WTC11 (cell line): ENCODE measurements at regions not wholly inside any gene's neighbourhood (a gene's known extent, or its start where the extent isn't known, plus 50 kb on each side); places are given as distances from the start of the nearest gene placed in this dataset.

Experiments
- ATAC-seq: fragments of 200-7000 bp; cut with Tn5 transposase; 2 replicates; pipeline ENCODE4 v1.10.0; 2021; ENCODE audit warnings: mild to moderate bottlenecking, moderate library complexity
- CTCF ChIA-PET: fragments of 300-600 bp; sonication (Branson Sonifier 250); formaldehyde crosslinking; loops from one replicate; lab custom pipeline; 2021; ENCODE audit warnings: antibody characterized with exemption; lab: Charles Lee
- POLR2A ChIA-PET: fragments of 350-600 bp; sonication (Branson Sonifier 250); formaldehyde crosslinking; loops from one replicate; lab custom pipeline; 2021; ENCODE audit warnings: antibody characterized with exemption; lab: Charles Lee
- DNase-seq: peaks from one replicate; pipeline ENCODE4 v3.0.0; 2021; ENCODE audit warnings: low spot score
- H3K27ac Mint-ChIP-seq: 2 replicates; pipeline ENCODE4 v1.8.0; 2021; ENCODE audit warnings: mixed read lengths
- H3K27me3 Mint-ChIP-seq: 2 replicates; pipeline ENCODE4 v1.8.0; 2021; ENCODE audit warnings: low read depth, mild to moderate bottlenecking, moderate library complexity, mixed read lengths
- H3K36me3 Mint-ChIP-seq: 2 replicates; pipeline ENCODE4 v1.8.0; 2021; ENCODE audit warnings: mixed read lengths
- H3K4me1 Mint-ChIP-seq: 2 replicates; pipeline ENCODE4 v1.8.0; 2022; ENCODE audit warnings: mixed read lengths
- H3K4me3 Mint-ChIP-seq: 2 replicates; pipeline ENCODE4 v1.8.0; 2021; ENCODE audit warnings: mild to moderate bottlenecking, moderate library complexity, mixed read lengths
- H3K9me3 Mint-ChIP-seq: 2 replicates; pipeline ENCODE4 v1.8.0; 2021; ENCODE audit warnings: mixed read lengths
- ATF1 ChIP-seq: sonication (generic); formaldehyde crosslinking; IDR thresholded peaks from 2 replicates; pipeline ENCODE4 v1.8.1; 2023; ENCODE audit warnings: mild to moderate bottlenecking, moderate library complexity, missing genetic modification reagents
- ATF6 ChIP-seq: sonication (generic); formaldehyde crosslinking; IDR thresholded peaks from 2 replicates; pipeline ENCODE4 v1.8.1; 2023; ENCODE audit warnings: mild to moderate bottlenecking, missing genetic modification reagents
- EMX1 ChIP-seq: fragments of 250-450 bp; sonication (Bioruptor Pico); IDR thresholded peaks from 2 replicates; pipeline ENCODE4 v1.8.0; 2021; ENCODE audit warnings: mild to moderate bottlenecking
- ESRRA ChIP-seq: sonication (generic); formaldehyde crosslinking; IDR thresholded peaks from 2 replicates; pipeline ENCODE4 v1.8.1; 2022; ENCODE audit warnings: mild to moderate bottlenecking, missing genetic modification reagents, borderline replicate concordance
- FOXJ3 ChIP-seq: sonication (generic); formaldehyde crosslinking; IDR thresholded peaks from 2 replicates; pipeline ENCODE4 v1.9.0; 2021; ENCODE audit warnings: missing genetic modification reagents, mild to moderate bottlenecking, borderline replicate concordance
- GABPB1 ChIP-seq: sonication (generic); formaldehyde crosslinking; IDR thresholded peaks from 2 replicates; pipeline ENCODE4 v1.8.1; 2023; ENCODE audit warnings: mild to moderate bottlenecking, missing genetic modification reagents
- IRF2 ChIP-seq: sonication (generic); formaldehyde crosslinking; IDR thresholded peaks from 2 replicates; pipeline ENCODE4 v1.8.0; 2022; ENCODE audit warnings: low read depth, missing genetic modification reagents, borderline replicate concordance
- KAT7 ChIP-seq: sonication (generic); formaldehyde crosslinking; IDR thresholded peaks from 2 replicates; pipeline ENCODE4 v1.8.1; 2023; ENCODE audit warnings: missing genetic modification reagents, mild to moderate bottlenecking, borderline replicate concordance
- NFATC4 ChIP-seq: fragments of 250-450 bp; sonication (Bioruptor Pico); IDR thresholded peaks from 2 replicates; pipeline ENCODE4 v1.9.0; 2021; ENCODE audit warnings: mild to moderate bottlenecking
- NR3C1 ChIP-seq: sonication (generic); formaldehyde crosslinking; conservative IDR thresholded peaks from 2 replicates; pipeline ENCODE4 v1.8.1; 2023; ENCODE audit warnings: low read depth, mild to moderate bottlenecking, missing genetic modification reagents
- PREB ChIP-seq: sonication (generic); formaldehyde crosslinking; IDR thresholded peaks from 2 replicates; pipeline ENCODE4 v1.8.1; 2022; ENCODE audit warnings: mild to moderate bottlenecking, missing genetic modification reagents, moderate library complexity, borderline replicate concordance
- SMAD3 ChIP-seq: sonication (generic); formaldehyde crosslinking; IDR thresholded peaks from 2 replicates; pipeline ENCODE4 v1.8.0; 2022; ENCODE audit warnings: missing genetic modification reagents, mild to moderate bottlenecking, borderline replicate concordance
- ZBTB21 ChIP-seq: sonication (generic); formaldehyde crosslinking; IDR thresholded peaks from 2 replicates; pipeline ENCODE4 v1.8.1; 2023; ENCODE audit warnings: mild to moderate bottlenecking, missing genetic modification reagents, borderline replicate concordance
- ZNF423 ChIP-seq: fragments of 250-450 bp; sonication (Bioruptor Pico); IDR thresholded peaks from 2 replicates; pipeline ENCODE4 v2.1.2; 2022; ENCODE audit warnings: mild to moderate bottlenecking, moderate library complexity
- ZNF671 ChIP-seq: fragments of 250-450 bp; sonication (Bioruptor Pico); IDR thresholded peaks from 2 replicates; pipeline ENCODE4 v1.8.0; 2021; ENCODE audit warnings: mild to moderate bottlenecking
- ZSCAN18 ChIP-seq: fragments of 250-450 bp; sonication (Bioruptor Pico); IDR thresholded peaks from 2 replicates; pipeline ENCODE4 v2.1.2; 2022; ENCODE audit warnings: mild to moderate bottlenecking, moderate library complexity
- TF ChIP-seq, protein P1 (sequence below): sonication (generic); formaldehyde crosslinking; IDR thresholded peaks from 2 replicates; pipeline ENCODE4 v1.8.1; 2022; ENCODE audit warnings: low read depth, missing genetic modification reagents, borderline replicate concordance
- TF ChIP-seq, protein P2 (sequence below): fragments of 250-450 bp; sonication (Bioruptor Pico); IDR thresholded peaks from 2 replicates; pipeline ENCODE4 v1.9.0; 2021; ENCODE audit warnings: mild to moderate bottlenecking
- TF ChIP-seq, protein P3 (sequence below): fragments of 250-450 bp; sonication (Bioruptor Pico); IDR thresholded peaks from 2 replicates; pipeline ENCODE4 v1.9.0; 2021; ENCODE audit warnings: mild to moderate bottlenecking, borderline replicate concordance
- TF ChIP-seq, protein P4 (sequence below): sonication (generic); formaldehyde crosslinking; IDR thresholded peaks from 2 replicates; pipeline ENCODE4 v1.8.0; 2022; ENCODE audit warnings: mild to moderate bottlenecking, missing genetic modification reagents
- TF ChIP-seq, protein P5 (sequence below): fragments of 250-450 bp; sonication (Bioruptor Pico); IDR thresholded peaks from 2 replicates; pipeline ENCODE4 v1.8.0; 2021; ENCODE audit warnings: mild to moderate bottlenecking

DNA sequence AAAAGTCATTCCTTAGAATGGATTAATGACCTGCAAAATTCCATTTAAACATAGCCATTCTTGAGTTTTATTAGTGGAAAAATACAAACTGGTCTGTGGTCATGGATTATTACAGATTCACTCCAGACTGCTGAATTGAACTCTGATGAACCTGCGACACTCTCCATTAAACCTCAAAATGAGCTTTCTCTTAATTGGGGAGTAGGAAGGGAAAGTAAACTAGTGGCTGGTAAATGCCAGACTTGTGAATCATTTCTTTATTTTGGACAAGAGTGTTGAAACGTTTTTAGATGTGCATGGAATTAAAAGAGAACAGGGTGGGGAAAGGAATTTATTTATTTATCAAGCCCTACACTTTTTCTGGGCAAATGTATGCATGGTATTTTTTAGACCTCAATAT is 321.2 kb upstream of the FANCL start:
- Mint-ChIP-seq H3K4me1 (peaks cover 29% of the 10 kb centered on the region), H3K4me3 (no peak overlapping the region), H3K9me3 (no peaks in the 10 kb centered on the region), H3K36me3 (no peaks in the 10 kb centered on the region), H3K27me3 (no peaks in the 10 kb centered on the region), H3K27ac (peak overlapping the region; percentile 5; the same call in 1 of the 2 replicates)
- POLR2A ChIA-PET, result no interaction called here
- DNase-seq (no peak), ATAC-seq (no peak)
- TF ChIP-seq ZNF423 (no peak), ATF1 (CRISPR knock-in tag) (no peak), IRF2 (CRISPR knock-in tag) (no peak), NR3C1 (no peak), SMAD3 (CRISPR knock-in tag) (no peak), ZBTB21 (CRISPR knock-in tag) (no peak), FOXJ3 (CRISPR knock-in tag) (no peak), ZSCAN18 (CRISPR knock-in tag) (no peak), ZNF671 (no peak), NFATC4 (CRISPR knock-in tag) (no peak)
- TF ChIP-seq, protein P1, sequence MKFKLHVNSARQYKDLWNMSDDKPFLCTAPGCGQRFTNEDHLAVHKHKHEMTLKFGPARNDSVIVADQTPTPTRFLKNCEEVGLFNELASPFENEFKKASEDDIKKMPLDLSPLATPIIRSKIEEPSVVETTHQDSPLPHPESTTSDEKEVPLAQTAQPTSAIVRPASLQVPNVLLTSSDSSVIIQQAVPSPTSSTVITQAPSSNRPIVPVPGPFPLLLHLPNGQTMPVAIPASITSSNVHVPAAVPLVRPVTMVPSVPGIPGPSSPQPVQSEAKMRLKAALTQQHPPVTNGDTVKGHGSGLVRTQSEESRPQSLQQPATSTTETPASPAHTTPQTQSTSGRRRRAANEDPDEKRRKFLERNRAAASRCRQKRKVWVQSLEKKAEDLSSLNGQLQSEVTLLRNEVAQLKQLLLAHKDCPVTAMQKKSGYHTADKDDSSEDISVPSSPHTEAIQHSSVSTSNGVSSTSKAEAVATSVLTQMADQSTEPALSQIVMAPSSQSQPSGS (CRISPR knock-in tag), result no peak
- TF ChIP-seq, protein P2, sequence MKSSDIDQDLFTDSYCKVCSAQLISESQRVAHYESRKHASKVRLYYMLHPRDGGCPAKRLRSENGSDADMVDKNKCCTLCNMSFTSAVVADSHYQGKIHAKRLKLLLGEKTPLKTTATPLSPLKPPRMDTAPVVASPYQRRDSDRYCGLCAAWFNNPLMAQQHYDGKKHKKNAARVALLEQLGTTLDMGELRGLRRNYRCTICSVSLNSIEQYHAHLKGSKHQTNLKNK (CRISPR knock-in tag), result no peak
- TF ChIP-seq, protein P3, sequence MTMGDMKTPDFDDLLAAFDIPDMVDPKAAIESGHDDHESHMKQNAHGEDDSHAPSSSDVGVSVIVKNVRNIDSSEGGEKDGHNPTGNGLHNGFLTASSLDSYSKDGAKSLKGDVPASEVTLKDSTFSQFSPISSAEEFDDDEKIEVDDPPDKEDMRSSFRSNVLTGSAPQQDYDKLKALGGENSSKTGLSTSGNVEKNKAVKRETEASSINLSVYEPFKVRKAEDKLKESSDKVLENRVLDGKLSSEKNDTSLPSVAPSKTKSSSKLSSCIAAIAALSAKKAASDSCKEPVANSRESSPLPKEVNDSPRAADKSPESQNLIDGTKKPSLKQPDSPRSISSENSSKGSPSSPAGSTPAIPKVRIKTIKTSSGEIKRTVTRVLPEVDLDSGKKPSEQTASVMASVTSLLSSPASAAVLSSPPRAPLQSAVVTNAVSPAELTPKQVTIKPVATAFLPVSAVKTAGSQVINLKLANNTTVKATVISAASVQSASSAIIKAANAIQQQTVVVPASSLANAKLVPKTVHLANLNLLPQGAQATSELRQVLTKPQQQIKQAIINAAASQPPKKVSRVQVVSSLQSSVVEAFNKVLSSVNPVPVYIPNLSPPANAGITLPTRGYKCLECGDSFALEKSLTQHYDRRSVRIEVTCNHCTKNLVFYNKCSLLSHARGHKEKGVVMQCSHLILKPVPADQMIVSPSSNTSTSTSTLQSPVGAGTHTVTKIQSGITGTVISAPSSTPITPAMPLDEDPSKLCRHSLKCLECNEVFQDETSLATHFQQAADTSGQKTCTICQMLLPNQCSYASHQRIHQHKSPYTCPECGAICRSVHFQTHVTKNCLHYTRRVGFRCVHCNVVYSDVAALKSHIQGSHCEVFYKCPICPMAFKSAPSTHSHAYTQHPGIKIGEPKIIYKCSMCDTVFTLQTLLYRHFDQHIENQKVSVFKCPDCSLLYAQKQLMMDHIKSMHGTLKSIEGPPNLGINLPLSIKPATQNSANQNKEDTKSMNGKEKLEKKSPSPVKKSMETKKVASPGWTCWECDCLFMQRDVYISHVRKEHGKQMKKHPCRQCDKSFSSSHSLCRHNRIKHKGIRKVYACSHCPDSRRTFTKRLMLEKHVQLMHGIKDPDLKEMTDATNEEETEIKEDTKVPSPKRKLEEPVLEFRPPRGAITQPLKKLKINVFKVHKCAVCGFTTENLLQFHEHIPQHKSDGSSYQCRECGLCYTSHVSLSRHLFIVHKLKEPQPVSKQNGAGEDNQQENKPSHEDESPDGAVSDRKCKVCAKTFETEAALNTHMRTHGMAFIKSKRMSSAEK (CRISPR knock-in tag), result no peak
- TF ChIP-seq, all 79 proteins: peak for 0
- CTCF ChIA-PET, result no interaction called here

GRCh38 chr2:58560531-58560930 is 319.4 kb upstream of the FANCL start:
- Mint-ChIP-seq H3K27me3 (no peaks in the 10 kb centered on the region), H3K4me3 (no peak overlapping the region), H3K4me1 (peaks cover 32% of the 10 kb centered on the region), H3K27ac (peak overlapping the region; percentile 20; the same call in 1 of the 2 replicates), H3K36me3 (no peaks in the 10 kb centered on the region), H3K9me3 (no peaks in the 10 kb centered on the region)
- no peak for ATAC-seq
- DNase-seq, result no peak
- CTCF ChIA-PET, result interaction anchor here (1.5 kb wide), 1 partner anchor 11 kb away, joined by 3 read pairs; no protein-coding TSS in a partner anchor
- POLR2A ChIA-PET, result no interaction called here
- TF ChIP-seq ZSCAN18 (CRISPR knock-in tag) (no peak), ZNF423 (no peak), GABPB1 (CRISPR knock-in tag) (no peak), EMX1 (CRISPR knock-in tag) (no peak), ATF6 (CRISPR knock-in tag) (no peak), ESRRA (CRISPR knock-in tag) (no peak), PREB (CRISPR knock-in tag) (no peak), KAT7 (CRISPR knock-in tag) (no peak)
- TF ChIP-seq, protein P4, sequence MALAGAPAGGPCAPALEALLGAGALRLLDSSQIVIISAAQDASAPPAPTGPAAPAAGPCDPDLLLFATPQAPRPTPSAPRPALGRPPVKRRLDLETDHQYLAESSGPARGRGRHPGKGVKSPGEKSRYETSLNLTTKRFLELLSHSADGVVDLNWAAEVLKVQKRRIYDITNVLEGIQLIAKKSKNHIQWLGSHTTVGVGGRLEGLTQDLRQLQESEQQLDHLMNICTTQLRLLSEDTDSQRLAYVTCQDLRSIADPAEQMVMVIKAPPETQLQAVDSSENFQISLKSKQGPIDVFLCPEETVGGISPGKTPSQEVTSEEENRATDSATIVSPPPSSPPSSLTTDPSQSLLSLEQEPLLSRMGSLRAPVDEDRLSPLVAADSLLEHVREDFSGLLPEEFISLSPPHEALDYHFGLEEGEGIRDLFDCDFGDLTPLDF (CRISPR knock-in tag), result no peak
- TF ChIP-seq, protein P5, sequence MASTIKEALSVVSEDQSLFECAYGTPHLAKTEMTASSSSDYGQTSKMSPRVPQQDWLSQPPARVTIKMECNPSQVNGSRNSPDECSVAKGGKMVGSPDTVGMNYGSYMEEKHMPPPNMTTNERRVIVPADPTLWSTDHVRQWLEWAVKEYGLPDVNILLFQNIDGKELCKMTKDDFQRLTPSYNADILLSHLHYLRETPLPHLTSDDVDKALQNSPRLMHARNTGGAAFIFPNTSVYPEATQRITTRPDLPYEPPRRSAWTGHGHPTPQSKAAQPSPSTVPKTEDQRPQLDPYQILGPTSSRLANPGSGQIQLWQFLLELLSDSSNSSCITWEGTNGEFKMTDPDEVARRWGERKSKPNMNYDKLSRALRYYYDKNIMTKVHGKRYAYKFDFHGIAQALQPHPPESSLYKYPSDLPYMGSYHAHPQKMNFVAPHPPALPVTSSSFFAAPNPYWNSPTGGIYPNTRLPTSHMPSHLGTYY (CRISPR knock-in tag), result no peak
